ENCODE measurements at regions not wholly inside any gene's neighbourhood (a gene's known extent, or its start where the extent isn't known, plus 50 kb on each side); places are given as distances from the start of the nearest gene placed in this dataset.

- TF ChIP-seq MXI1 (IDR thresholded peaks at IDR 0.05; ENCODE audit: borderline replicate concordance, low read depth, low read length) (no peak), CEBPB (IDR thresholded peaks at IDR 0.05; ENCODE audit: low read depth, low read length) (no peak), RCOR1 (IDR thresholded peaks at IDR 0.05; ENCODE audit: insufficient replicate concordance, low read length) (no peak), POLR2A (IDR thresholded peaks at IDR 0.05; ENCODE audit: low read depth, low read length) (no peak)
- TF ChIP-seq, protein P1, sequence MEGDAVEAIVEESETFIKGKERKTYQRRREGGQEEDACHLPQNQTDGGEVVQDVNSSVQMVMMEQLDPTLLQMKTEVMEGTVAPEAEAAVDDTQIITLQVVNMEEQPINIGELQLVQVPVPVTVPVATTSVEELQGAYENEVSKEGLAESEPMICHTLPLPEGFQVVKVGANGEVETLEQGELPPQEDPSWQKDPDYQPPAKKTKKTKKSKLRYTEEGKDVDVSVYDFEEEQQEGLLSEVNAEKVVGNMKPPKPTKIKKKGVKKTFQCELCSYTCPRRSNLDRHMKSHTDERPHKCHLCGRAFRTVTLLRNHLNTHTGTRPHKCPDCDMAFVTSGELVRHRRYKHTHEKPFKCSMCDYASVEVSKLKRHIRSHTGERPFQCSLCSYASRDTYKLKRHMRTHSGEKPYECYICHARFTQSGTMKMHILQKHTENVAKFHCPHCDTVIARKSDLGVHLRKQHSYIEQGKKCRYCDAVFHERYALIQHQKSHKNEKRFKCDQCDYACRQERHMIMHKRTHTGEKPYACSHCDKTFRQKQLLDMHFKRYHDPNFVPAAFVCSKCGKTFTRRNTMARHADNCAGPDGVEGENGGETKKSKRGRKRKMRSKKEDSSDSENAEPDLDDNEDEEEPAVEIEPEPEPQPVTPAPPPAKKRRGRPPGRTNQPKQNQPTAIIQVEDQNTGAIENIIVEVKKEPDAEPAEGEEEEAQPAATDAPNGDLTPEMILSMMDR (conservative IDR thresholded peaks at IDR 0.05; ENCODE audit: low read depth, low read length) = no peak
These were observed 377.7 kb downstream of the BRD1 start for GRCh38 chr22:49449811-49450446.

All from IMR-90 (cell line).